GM13977 (cell line): ENCODE measurements at regions not wholly inside any gene's neighbourhood (a gene's known extent, or its start where the extent isn't known, plus 50 kb on each side); places are given as distances from the start of the nearest gene placed in this dataset.

ENCODE experiments used
- DNase-seq: peaks from one replicate; pipeline ENCODE4 v3.0.0; 2012; ENCODE audit warnings: low spot score
- CTCF ChIP-seq: IDR thresholded peaks from 2 replicates; pipeline ENCODE4 v1.5.1; 2012; ENCODE audit warnings: mild to moderate bottlenecking, control low read depth; ENCODE audit not compliant: insufficient read depth; ENCODE audit errors: extremely low read depth, missing control alignments
- in situ Hi-C: fragments of 300-500 bp; cut with MboI; formaldehyde crosslinking; loops from one replicate; pipeline ENCODE4 v1.12.0; 2022; ENCODE audit warnings: low sequenced_read_pairs, low pct_unique_long_range_greater_than_20kb, mixed read lengths, inconsistent platforms; ENCODE audit not compliant: unreplicated experiment

GRCh38 chr10:28250782-28251181 lies 52.1 kb downstream of the MPP7 start:
- DNase-seq = peak; percentile 19
- in situ Hi-C loops = no loop called here
- peak; percentile 41 for TF ChIP-seq CTCF

DNA sequence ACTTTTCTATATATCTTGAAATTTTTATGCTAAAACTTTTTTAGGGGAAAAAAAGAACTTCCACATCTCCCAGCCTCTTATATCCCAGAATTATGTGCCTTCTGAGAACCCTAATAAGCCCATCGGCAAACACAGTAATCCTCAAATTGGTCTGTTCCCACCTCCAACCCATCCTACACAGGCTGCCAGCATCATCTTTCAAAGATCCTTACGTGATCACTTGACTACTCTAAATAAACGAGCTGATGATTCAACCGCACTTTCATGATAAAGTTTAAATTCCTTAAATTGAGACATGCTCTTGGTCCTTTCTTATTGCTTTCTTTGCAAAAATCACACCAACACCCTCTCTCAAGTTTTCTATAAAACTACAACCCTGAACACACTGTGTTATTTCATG lies 52.5 kb downstream of the MPP7 start:
- no peak for DNase-seq
- TF ChIP-seq CTCF = no peak
- in situ Hi-C loops = no loop called here

DNA sequence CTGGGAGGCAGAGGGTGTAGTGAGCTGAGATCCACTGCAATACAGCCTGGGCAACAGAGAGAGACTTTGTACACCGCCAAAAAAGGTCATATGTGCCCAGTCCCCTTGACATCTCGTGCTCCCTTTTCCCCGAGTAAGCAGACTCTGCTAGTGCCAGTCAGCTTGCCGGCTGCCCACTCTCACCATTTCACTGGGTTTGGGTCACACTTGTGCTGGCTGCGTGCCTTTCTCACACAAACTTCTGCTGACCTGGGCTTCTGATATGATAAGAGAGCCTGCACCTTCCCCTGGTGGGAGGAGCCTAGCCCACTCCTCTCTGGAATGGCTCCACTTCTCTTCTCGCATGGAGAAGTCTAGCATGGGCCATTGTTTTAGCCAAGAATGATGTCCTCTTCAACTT lies 53.4 kb downstream of the MPP7 start:
- no peak for DNase-seq
- no peak for TF ChIP-seq CTCF
- in situ Hi-C loops = no loop called here

GRCh38 chr10:28248092-28248491 lies 54.8 kb downstream of the MPP7 start:
- DNase-seq = no peak
- in situ Hi-C loops = no loop called here
- no peak for TF ChIP-seq CTCF

DNA sequence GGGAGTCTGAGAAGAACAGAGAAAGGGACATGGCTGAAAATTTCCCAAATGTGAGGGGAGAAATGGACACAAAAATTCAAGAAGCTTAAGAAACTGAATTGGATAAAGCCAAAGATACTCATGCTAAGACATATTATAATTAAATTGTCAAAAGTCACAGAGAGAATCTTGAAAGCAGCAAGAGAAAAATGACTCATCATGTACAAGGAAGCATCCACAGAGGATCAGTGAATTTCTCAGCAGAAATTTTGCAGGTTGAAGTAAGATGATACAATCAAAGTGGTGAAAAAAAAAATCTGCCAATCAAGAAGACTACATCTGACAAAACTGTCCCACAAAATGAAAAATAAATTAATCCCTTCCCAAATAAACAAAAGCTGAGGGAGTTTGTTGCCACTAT lies 56.8 kb downstream of the MPP7 start:
- DNase-seq = no peak
- no peak for TF ChIP-seq CTCF
- in situ Hi-C loops = no loop called here

- no peak for TF ChIP-seq CTCF
- DNase-seq = no peak
- in situ Hi-C loops = no loop called here
These were observed 58.9 kb downstream of the MPP7 start for GRCh38 chr10:28243923-28244322.
